ENCODE measurements at regions not wholly inside any gene's neighbourhood (a gene's known extent, or its start where the extent isn't known, plus 50 kb on each side); places are given as distances from the start of the nearest gene placed in this dataset.

DNA sequence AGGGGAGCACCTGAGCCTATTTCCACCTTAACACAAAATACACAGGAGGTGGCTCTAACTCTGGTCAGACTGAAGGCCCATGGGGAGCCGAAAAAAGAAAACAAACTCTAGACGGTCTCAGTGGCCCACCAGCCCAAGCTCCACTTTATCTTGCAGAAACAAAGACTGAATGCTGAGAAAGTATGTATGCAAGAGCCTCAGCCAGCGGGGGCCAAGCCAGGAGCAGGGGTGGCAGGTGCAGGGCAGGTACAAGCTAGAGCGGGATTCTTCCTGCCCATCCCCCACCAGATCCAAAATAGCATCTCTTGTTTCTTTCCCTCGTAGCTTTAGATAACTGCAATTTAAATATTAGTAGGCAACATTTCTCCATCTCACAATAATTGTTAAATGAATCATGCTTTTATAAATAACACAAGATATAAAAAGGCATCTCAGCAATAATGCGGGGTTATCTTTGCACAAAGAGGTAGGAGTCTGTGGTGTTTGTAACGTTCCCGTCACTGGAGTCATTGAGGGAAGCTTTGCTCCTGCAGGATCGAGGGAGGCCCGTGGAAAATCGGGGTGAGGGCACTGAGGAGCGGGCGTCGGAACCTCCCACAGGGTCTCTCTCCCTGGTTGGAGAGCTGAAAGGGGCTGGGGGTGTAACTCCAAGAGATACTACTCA, 418.0 kb downstream of the SHANK2 start:
- CTCF ChIA-PET, result no interaction called here
- no peaks in the 10 kb centered on the region for H3K9me3 ChIP-seq (ENCODE audit: control insufficient read depth in 1 of 2, insufficient read depth in 1 of 2, low read depth in 1 of 2, low read length in 2 of 2)
- BruUV-seq (replicated peaks), result no TSS peak
- H3K27ac ChIP-seq (ENCODE audit: low read depth, low read length), result no peak overlapping the region
- intact Hi-C loops (cut with micrococcal nuclease), result no loop called here
- ATAC-seq, result no peak
- H3K27me3 ChIP-seq (ENCODE audit: insufficient read depth, low read length), result no peaks in the 10 kb centered on the region
- TF ChIP-seq JUND (IDR thresholded peaks at IDR 0.05) (no peak), POLR2AphosphoS5 (IDR thresholded peaks at IDR 0.05; ENCODE audit: low read depth, low read length) (no peak), ZNF274 (IDR thresholded peaks at IDR 0.05; ENCODE audit: low read depth, low read length) (no peak)
- TF ChIP-seq, protein P1, sequence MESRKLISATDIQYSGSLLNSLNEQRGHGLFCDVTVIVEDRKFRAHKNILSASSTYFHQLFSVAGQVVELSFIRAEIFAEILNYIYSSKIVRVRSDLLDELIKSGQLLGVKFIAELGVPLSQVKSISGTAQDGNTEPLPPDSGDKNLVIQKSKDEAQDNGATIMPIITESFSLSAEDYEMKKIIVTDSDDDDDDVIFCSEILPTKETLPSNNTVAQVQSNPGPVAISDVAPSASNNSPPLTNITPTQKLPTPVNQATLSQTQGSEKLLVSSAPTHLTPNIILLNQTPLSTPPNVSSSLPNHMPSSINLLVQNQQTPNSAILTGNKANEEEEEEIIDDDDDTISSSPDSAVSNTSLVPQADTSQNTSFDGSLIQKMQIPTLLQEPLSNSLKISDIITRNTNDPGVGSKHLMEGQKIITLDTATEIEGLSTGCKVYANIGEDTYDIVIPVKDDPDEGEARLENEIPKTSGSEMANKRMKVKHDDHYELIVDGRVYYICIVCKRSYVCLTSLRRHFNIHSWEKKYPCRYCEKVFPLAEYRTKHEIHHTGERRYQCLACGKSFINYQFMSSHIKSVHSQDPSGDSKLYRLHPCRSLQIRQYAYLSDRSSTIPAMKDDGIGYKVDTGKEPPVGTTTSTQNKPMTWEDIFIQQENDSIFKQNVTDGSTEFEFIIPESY (IDR thresholded peaks at IDR 0.05; ENCODE audit: extremely low read depth, insufficient replicate concordance, low read length), result no peak
- no peak overlapping the region for H3K9ac ChIP-seq (ENCODE audit: low read length)
- H2AFZ ChIP-seq (ENCODE audit: low read depth, low read length, poor library complexity, severe bottlenecking), result no peak overlapping the region
- DNase-seq (ENCODE audit: low read depth, low spot score), result no peak
- POLR2A ChIA-PET, result no interaction called here
- H3K4me3 ChIP-seq (replicated peaks in 1 of 2; ENCODE audit: low read depth in 1 of 2, low read length in 2 of 2), result no peak overlapping the region
- no peaks in the 10 kb centered on the region for H4K20me1 ChIP-seq (ENCODE audit: insufficient read depth)
- no peaks in the 10 kb centered on the region for H3K9me2 ChIP-seq (ENCODE audit: insufficient read depth)
- H3K79me2 ChIP-seq (ENCODE audit: insufficient read depth, low read length), result no peaks in the 10 kb centered on the region
- H3K4me1 ChIP-seq (ENCODE audit: control insufficient read depth in 1 of 2, insufficient read depth in 2 of 2, low read length in 2 of 2), result no peaks in the 10 kb centered on the region
- H3K4me2 ChIP-seq (ENCODE audit: low read length), result no peak overlapping the region
- no peaks in the 10 kb centered on the region for H3K36me3 ChIP-seq (ENCODE audit: control insufficient read depth in 1 of 2, insufficient read depth in 2 of 2, low read length in 2 of 2)
- RAD21 ChIA-PET (ENCODE audit: low non-redundant PET in 1 of 2, low total read pairs in 2 of 2, uncharacterized antibody in 2 of 2, unreplicated experiment in 2 of 2), result no interaction called here

DNA sequence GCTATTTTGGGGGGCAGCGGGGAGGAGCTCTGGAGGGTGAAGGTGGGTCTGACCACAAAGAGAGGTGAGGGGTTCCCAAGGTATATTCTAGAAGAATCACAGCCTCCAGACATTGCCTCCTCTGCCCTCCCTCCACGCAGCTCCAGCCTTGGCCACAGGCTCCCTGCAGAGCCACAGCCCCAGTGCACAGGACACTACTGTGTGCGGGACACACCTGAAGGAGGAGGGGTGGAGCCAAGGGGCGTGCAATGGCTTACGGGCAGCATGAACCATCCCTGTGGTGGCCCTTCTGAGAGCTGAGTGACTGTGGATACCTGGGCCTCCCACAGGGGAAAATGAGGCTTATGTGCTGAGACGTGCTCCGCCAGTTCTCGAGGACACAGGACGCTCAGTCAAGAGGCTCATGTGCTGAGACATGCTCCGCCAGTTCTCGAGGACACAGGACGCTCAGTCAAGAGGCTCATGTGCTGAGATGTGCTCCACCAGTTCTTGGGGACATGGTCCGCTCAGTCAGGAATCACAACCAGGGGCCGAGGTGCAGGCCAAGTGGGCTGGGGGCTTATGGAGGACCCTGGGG, 417.3 kb downstream of the SHANK2 start:
- Histone ChIP-seq H2AFZ (ENCODE audit: low read depth, low read length, poor library complexity, severe bottlenecking) (no peak overlapping the region), H3K9me2 (ENCODE audit: insufficient read depth) (no peaks in the 10 kb centered on the region), H3K4me1 (ENCODE audit: control insufficient read depth in 1 of 2, insufficient read depth in 2 of 2, low read length in 2 of 2) (no peaks in the 10 kb centered on the region), H4K20me1 (ENCODE audit: insufficient read depth) (no peaks in the 10 kb centered on the region), H3K27ac (ENCODE audit: low read depth, low read length) (no peak overlapping the region), H3K36me3 (ENCODE audit: control insufficient read depth in 1 of 2, insufficient read depth in 2 of 2, low read length in 2 of 2) (no peaks in the 10 kb centered on the region), H3K4me3 (replicated peaks in 1 of 2; ENCODE audit: low read depth in 1 of 2, low read length in 2 of 2) (no peak overlapping the region), H3K4me2 (ENCODE audit: low read length) (no peak overlapping the region), H3K9me3 (ENCODE audit: control insufficient read depth in 1 of 2, insufficient read depth in 1 of 2, low read depth in 1 of 2, low read length in 2 of 2) (no peaks in the 10 kb centered on the region), H3K9ac (ENCODE audit: low read length) (no peak overlapping the region), H3K27me3 (ENCODE audit: insufficient read depth, low read length) (no peaks in the 10 kb centered on the region), H3K79me2 (ENCODE audit: insufficient read depth, low read length) (no peaks in the 10 kb centered on the region)
- intact Hi-C loops (cut with micrococcal nuclease), result no loop called here
- DNase-seq (ENCODE audit: low read depth, low spot score) (no peak), ATAC-seq (no peak)
- ChIA-PET RAD21 (ENCODE audit: low non-redundant PET in 1 of 2, low total read pairs in 2 of 2, uncharacterized antibody in 2 of 2, unreplicated experiment in 2 of 2) (no interaction called here), CTCF (no interaction called here), POLR2A (no interaction called here)
- no TSS peak for BruUV-seq (replicated peaks)
- TF ChIP-seq ZNF274 (IDR thresholded peaks at IDR 0.05; ENCODE audit: low read depth, low read length) (no peak), SP1 (IDR thresholded peaks at IDR 0.05; ENCODE audit: low read depth) (no peak), POLR2A (IDR thresholded peaks at IDR 0.05; ENCODE audit: borderline replicate concordance, extremely low read depth, insufficient read depth, insufficient read length) (no peak), EZH2 (IDR thresholded peaks at IDR 0.05) (no peak), YY1 (IDR thresholded peaks at IDR 0.05; ENCODE audit: extremely low read depth, insufficient replicate concordance, low read depth, low read length) (no peak), ZFX (IDR thresholded peaks at IDR 0.05) (no peak)
- TF ChIP-seq, protein P1 (IDR thresholded peaks at IDR 0.05; ENCODE audit: extremely low read depth, insufficient replicate concordance, low read length), result no peak
- TF ChIP-seq, protein P2, sequence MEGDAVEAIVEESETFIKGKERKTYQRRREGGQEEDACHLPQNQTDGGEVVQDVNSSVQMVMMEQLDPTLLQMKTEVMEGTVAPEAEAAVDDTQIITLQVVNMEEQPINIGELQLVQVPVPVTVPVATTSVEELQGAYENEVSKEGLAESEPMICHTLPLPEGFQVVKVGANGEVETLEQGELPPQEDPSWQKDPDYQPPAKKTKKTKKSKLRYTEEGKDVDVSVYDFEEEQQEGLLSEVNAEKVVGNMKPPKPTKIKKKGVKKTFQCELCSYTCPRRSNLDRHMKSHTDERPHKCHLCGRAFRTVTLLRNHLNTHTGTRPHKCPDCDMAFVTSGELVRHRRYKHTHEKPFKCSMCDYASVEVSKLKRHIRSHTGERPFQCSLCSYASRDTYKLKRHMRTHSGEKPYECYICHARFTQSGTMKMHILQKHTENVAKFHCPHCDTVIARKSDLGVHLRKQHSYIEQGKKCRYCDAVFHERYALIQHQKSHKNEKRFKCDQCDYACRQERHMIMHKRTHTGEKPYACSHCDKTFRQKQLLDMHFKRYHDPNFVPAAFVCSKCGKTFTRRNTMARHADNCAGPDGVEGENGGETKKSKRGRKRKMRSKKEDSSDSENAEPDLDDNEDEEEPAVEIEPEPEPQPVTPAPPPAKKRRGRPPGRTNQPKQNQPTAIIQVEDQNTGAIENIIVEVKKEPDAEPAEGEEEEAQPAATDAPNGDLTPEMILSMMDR (IDR thresholded peaks at IDR 0.05 in 2 of 3, conservative IDR thresholded peaks at IDR 0.05 in 1 of 3; ENCODE audit: borderline replicate concordance in 1 of 3, insufficient read depth in 1 of 3, low read depth in 2 of 3, low read length in 2 of 3), result no peak
